Esophagus squamous epithelium (tissue), 5 donors: ENCODE measurements at regions not wholly inside any gene's neighbourhood (a gene's known extent, or its start where the extent isn't known, plus 50 kb on each side); places are given as distances from the start of the nearest gene placed in this dataset.
"Not testable (repeated sequence)": the region's sequence is repeated elsewhere in the genome, so short reads cannot be mapped to it uniquely, and the experiment has no call there.

ENCODE experiments used
- DNase-seq: peaks from one replicate; lab custom pipeline; 2025; lab: John Stamatoyannopoulos, UW
- H3K27ac ChIP-seq, 4 donors: fragments of 200-600 bp; sonication (generic); one replicate each; pipeline ENCODE4 v1.5.1; 2016 to 2019; ENCODE audit warnings: mild to moderate bottlenecking in 1 of 4
- H3K27me3 ChIP-seq, 4 donors: fragments of 200-600 bp; sonication (generic); 1 replicate in 3 of 4; 2 replicates in 1 of 4; pipeline versions ENCODE4 v1.5.1 to v1.6.0; 2017 to 2021; ENCODE audit warnings: antibody characterized with exemption in 1 of 4
- H3K36me3 ChIP-seq, 3 donors: fragments of 200-600 bp; sonication (generic); one replicate each; pipeline ENCODE4 v1.5.1; 2016 to 2019
- H3K4me1 ChIP-seq, 3 donors: fragments of 200-600 bp; sonication (generic); one replicate each; pipeline ENCODE4 v1.5.1; 2017 to 2019
- H3K4me3 ChIP-seq, 4 donors: fragments of 200-600 bp; sonication (generic); 1 replicate in 3 of 4; 2 replicates in 1 of 4; pipeline ENCODE4 v1.5.1; 2016 to 2019; ENCODE audit warnings: mild to moderate bottlenecking in 2 of 4, moderate library complexity in 1 of 4
- H3K9me3 ChIP-seq, 3 donors: fragments of 200-600 bp; sonication (generic); one replicate each; pipeline ENCODE4 v1.5.1; 2016 to 2019
- CTCF ChIP-seq, 6 experiments: fragments of 450-650 bp in 4 of 6; fragments of 200-600 bp in 2 of 6; sonication (generic) in 2 of 6; IDR thresholded peaks; one replicate each; pipeline ENCODE4 v1.5.1; 2016 to 2019; ENCODE audit warnings: antibody characterized with exemption in 6 of 6, mild to moderate bottlenecking in 4 of 6, moderate library complexity in 4 of 6
- POLR2A ChIP-seq, 4 donors: fragments of 450-650 bp; IDR thresholded peaks; one replicate each; pipeline ENCODE4 v1.6.1; 2017; ENCODE audit warnings: antibody characterized with exemption in 4 of 4, mild to moderate bottlenecking in 4 of 4, moderate library complexity in 3 of 4
- WGBS, 2 donors: methylation state at CpG; one replicate each; pipeline ENCODE4 v1.1.5; 2018; 5-methylcytosine and 5-hydroxymethylcytosine counted together
- intact Hi-C: fragments of 100-400 bp; cut with DNase I; formaldehyde crosslinking; loops from one replicate; pipeline ENCODE4 v1.15.0; 2022
- donor health status: DM: yes; HTN: yes; CAD: no.

- Histone ChIP-seq H3K27ac (no peak overlapping the region), H3K36me3 (no peaks in the 10 kb centered on the region), H3K4me3 (no peak overlapping the region), H3K9me3 (peaks cover 0 to 11% (median 0%) of the 10 kb centered on the region in 3 donors), H3K4me1 (no peaks in the 10 kb centered on the region), H3K27me3 (no peaks in the 10 kb centered on the region)
- 50 to 58% methylated on average over 3 of the region's 3 CpGs for WGBS, 2 donors
- intact Hi-C loops = no loop called here
- TF ChIP-seq CTCF (IDR thresholded peaks at IDR 0.05) (no peak), POLR2A (IDR thresholded peaks at IDR 0.05) (no peak)
- no peak for DNase-seq
Observed at GRCh38 chr5:119694284-119694683, 64.9 kb downstream of the FAM170A start.

- DNase-seq = no peak
- Histone ChIP-seq H3K27ac (no peak overlapping the region), H3K4me3 (no peak overlapping the region), H3K27me3 (no peaks in the 10 kb centered on the region), H3K4me1 (no peaks in the 10 kb centered on the region), H3K36me3 (no peaks in the 10 kb centered on the region), H3K9me3 (no peaks in the 10 kb centered on the region)
- TF ChIP-seq CTCF (IDR thresholded peaks at IDR 0.05) = no peak
- 68 to 90% methylated on average over 5 to 6 of the region's 9 CpGs for WGBS, 2 donors
- intact Hi-C loops = no loop called here
Observed at GRCh38 chr5:119706049-119706448, 76.7 kb downstream of the FAM170A start.

GRCh38 chr5:119708076-119708790 is 78.9 kb downstream of the FAM170A start:
- 58 to 78% methylated on average over 1 to 2 of the region's 2 CpGs for WGBS, 2 donors
- TF ChIP-seq POLR2A (IDR thresholded peaks at IDR 0.05) (no peak), CTCF (IDR thresholded peaks at IDR 0.05) (no peak)
- Histone ChIP-seq H3K27me3 (no peaks in the 10 kb centered on the region), H3K36me3 (no peaks in the 10 kb centered on the region), H3K9me3 (no peaks in the 10 kb centered on the region), H3K4me3 (no peak overlapping the region), H3K4me1 (no peaks in the 10 kb centered on the region), H3K27ac (no peak overlapping the region)
- intact Hi-C loops = no loop called here
- DNase-seq = no peak

GRCh38 chr5:119721775-119722174 is 92.4 kb downstream of the FAM170A start:
- H3K36me3 ChIP-seq = no peaks in the 10 kb centered on the region
- H3K4me1 ChIP-seq = no peaks in the 10 kb centered on the region
- DNase-seq = no peak
- intact Hi-C loops = no loop called here
- 52 to 53% methylated on average over 2 of the region's 2 CpGs for WGBS, 2 donors
- peaks cover 0 to 5% (median 0%) of the 10 kb centered on the region in 3 donors for H3K9me3 ChIP-seq
- H3K27me3 ChIP-seq = no peaks in the 10 kb centered on the region
- TF ChIP-seq CTCF (IDR thresholded peaks at IDR 0.05) = no peak
- TF ChIP-seq POLR2A (IDR thresholded peaks at IDR 0.05) = no peak
- no peak overlapping the region for H3K27ac ChIP-seq
- no peak overlapping the region for H3K4me3 ChIP-seq

- WGBS, 2 donors = 51 to 66% methylated on average over 2 of the region's 2 CpGs
- H3K36me3 ChIP-seq, H3K4me3 ChIP-seq, H3K4me1 ChIP-seq, DNase-seq, H3K9me3 ChIP-seq, H3K27ac ChIP-seq, intact Hi-C loops, H3K27me3 ChIP-seq: not testable (repeated sequence)
Observed at GRCh38 chr5:119725291-119725690, 95.9 kb downstream of the FAM170A start.

- Histone ChIP-seq H3K4me1 (no peaks in the 10 kb centered on the region), H3K4me3 (no peak overlapping the region), H3K27me3 (no peaks in the 10 kb centered on the region), H3K36me3 (no peaks in the 10 kb centered on the region), H3K27ac (no peak overlapping the region), H3K9me3 (peaks cover 0 to 5% (median 0%) of the 10 kb centered on the region in 3 donors)
- DNase-seq = no peak
- no peak for TF ChIP-seq CTCF (IDR thresholded peaks at IDR 0.05)
- no peak for TF ChIP-seq POLR2A (IDR thresholded peaks at IDR 0.05)
- intact Hi-C loops = no loop called here
Observed at GRCh38 chr5:119726544-119726943, 97.2 kb downstream of the FAM170A start.
